ENCODE measurements at regions not wholly inside any gene's neighbourhood (a gene's known extent, or its start where the extent isn't known, plus 50 kb on each side); places are given as distances from the start of the nearest gene placed in this dataset.

DNA sequence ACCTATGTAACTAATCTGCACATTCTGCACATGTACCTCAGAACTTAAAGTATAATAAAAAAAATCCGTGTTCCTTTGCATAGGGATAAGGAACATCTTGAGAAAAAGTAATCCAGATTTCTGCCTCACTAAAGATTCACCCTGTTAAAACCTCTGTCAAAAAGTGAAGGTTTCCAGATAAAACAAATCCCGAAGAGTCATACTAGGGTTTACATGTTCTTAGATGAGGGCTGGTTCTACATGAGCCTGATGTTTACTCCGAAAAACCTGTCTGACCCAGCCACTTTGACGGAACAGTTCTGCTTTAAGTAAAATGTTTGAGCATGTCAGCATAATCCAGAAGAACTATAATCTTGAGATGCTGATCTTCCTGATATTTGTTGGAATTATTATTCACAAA lies 515.6 kb upstream of the SLC8A1 start:
- Mint-ChIP-seq H3K4me1 (ENCODE audit: unreplicated experiment) (no peaks in the 10 kb centered on the region), H3K9me3 (ENCODE audit: unreplicated experiment) (peaks cover 11% of the 10 kb centered on the region), H3K27me3 (ENCODE audit: unreplicated experiment) (peaks cover 8% of the 10 kb centered on the region), H3K36me3 (ENCODE audit: unreplicated experiment) (no peaks in the 10 kb centered on the region), H3K27ac (ENCODE audit: unreplicated experiment) (no peak overlapping the region), H3K4me3 (ENCODE audit: unreplicated experiment) (no peak overlapping the region)
- no peak for DNase-seq (ENCODE audit: extremely low spot score, unreplicated experiment)
- TF ChIP-seq, protein P1, sequence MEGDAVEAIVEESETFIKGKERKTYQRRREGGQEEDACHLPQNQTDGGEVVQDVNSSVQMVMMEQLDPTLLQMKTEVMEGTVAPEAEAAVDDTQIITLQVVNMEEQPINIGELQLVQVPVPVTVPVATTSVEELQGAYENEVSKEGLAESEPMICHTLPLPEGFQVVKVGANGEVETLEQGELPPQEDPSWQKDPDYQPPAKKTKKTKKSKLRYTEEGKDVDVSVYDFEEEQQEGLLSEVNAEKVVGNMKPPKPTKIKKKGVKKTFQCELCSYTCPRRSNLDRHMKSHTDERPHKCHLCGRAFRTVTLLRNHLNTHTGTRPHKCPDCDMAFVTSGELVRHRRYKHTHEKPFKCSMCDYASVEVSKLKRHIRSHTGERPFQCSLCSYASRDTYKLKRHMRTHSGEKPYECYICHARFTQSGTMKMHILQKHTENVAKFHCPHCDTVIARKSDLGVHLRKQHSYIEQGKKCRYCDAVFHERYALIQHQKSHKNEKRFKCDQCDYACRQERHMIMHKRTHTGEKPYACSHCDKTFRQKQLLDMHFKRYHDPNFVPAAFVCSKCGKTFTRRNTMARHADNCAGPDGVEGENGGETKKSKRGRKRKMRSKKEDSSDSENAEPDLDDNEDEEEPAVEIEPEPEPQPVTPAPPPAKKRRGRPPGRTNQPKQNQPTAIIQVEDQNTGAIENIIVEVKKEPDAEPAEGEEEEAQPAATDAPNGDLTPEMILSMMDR (IDR thresholded peaks at IDR 0.05), result no peak

DNA sequence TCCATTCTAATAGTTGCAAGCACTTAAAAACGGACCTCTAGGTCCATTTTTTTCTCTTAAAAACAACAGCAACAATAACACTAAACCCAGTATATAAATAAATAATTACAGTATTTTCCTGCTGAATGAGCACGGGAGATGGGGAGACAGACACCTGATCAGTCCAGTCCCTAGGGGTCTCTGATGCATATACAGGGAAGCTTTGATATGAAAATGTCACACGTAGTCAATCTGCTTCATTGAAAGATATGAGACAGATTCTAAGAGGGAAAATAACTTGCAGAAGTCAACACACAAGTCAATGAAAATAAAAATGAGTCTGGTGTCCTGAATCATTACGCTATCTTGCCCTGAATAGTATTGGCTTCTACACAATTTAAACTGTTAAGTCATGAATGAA lies 523.3 kb upstream of the SLC8A1 start:
- no peaks in the 10 kb centered on the region for H3K4me1 Mint-ChIP-seq (ENCODE audit: unreplicated experiment)
- no peaks in the 10 kb centered on the region for H3K36me3 Mint-ChIP-seq (ENCODE audit: unreplicated experiment)
- peaks cover 16% of the 10 kb centered on the region for H3K27me3 Mint-ChIP-seq (ENCODE audit: unreplicated experiment)
- TF ChIP-seq, protein P1 (IDR thresholded peaks at IDR 0.05), result no peak
- H3K27ac Mint-ChIP-seq (ENCODE audit: unreplicated experiment), result no peak overlapping the region
- H3K9me3 Mint-ChIP-seq (ENCODE audit: unreplicated experiment), result no peaks in the 10 kb centered on the region
- no peak for DNase-seq (ENCODE audit: extremely low spot score, unreplicated experiment)
- no peak overlapping the region for H3K4me3 Mint-ChIP-seq (ENCODE audit: unreplicated experiment)

DNA sequence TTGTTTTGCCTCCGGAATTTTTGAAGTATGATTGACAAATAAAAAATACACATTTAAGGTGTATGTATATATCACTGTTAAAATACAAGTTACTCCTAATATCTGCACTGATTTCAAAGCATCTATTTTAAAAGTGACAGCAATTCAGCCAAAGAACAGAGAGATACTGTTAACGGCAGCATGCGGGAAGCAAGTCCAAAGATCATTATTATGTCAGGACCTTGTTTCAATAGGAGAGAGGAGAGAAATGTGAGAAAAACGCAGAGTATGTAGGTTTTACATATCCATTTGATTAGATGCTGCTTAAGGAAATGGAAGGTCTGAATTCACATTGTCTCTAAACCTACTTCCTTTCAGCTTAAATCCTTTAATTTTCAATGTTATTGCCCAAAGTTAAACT lies 545.5 kb upstream of the SLC8A1 start:
- Mint-ChIP-seq H3K4me1 (ENCODE audit: unreplicated experiment) (no peaks in the 10 kb centered on the region), H3K9me3 (ENCODE audit: unreplicated experiment) (no peaks in the 10 kb centered on the region), H3K36me3 (ENCODE audit: unreplicated experiment) (no peaks in the 10 kb centered on the region), H3K4me3 (ENCODE audit: unreplicated experiment) (no peak overlapping the region), H3K27me3 (ENCODE audit: unreplicated experiment) (no peaks in the 10 kb centered on the region), H3K27ac (ENCODE audit: unreplicated experiment) (no peak overlapping the region)
- no peak for DNase-seq (ENCODE audit: extremely low spot score, unreplicated experiment)
- TF ChIP-seq, protein P1 (IDR thresholded peaks at IDR 0.05), result no peak

DNA sequence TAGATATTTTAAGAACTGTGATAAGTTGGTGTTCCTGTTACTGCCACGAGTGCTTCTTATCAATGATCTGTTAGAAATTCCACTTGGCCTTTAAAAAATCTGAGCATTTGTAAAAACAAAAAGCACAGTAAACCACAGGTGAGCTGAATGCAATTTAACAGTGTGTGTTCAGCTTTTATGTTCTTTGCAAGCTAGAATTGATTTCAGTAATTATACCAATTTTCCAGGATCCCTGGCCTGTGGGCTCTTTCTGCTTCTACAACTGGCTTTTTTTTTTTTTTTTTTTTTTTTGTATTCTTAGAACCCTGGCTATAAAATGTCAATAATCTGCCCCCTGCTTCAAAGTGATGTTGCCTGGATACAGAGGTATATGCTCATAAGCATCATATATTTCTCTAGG lies 548.5 kb upstream of the SLC8A1 start:
- H3K27me3 Mint-ChIP-seq (ENCODE audit: unreplicated experiment), result no peaks in the 10 kb centered on the region
- no peak overlapping the region for H3K4me3 Mint-ChIP-seq (ENCODE audit: unreplicated experiment)
- no peaks in the 10 kb centered on the region for H3K9me3 Mint-ChIP-seq (ENCODE audit: unreplicated experiment)
- no peak overlapping the region for H3K27ac Mint-ChIP-seq (ENCODE audit: unreplicated experiment)
- H3K4me1 Mint-ChIP-seq (ENCODE audit: unreplicated experiment), result no peaks in the 10 kb centered on the region
- H3K36me3 Mint-ChIP-seq (ENCODE audit: unreplicated experiment), result no peaks in the 10 kb centered on the region
- DNase-seq (ENCODE audit: extremely low spot score, unreplicated experiment), result no peak
- TF ChIP-seq, protein P1 (IDR thresholded peaks at IDR 0.05), result no peak

DNA sequence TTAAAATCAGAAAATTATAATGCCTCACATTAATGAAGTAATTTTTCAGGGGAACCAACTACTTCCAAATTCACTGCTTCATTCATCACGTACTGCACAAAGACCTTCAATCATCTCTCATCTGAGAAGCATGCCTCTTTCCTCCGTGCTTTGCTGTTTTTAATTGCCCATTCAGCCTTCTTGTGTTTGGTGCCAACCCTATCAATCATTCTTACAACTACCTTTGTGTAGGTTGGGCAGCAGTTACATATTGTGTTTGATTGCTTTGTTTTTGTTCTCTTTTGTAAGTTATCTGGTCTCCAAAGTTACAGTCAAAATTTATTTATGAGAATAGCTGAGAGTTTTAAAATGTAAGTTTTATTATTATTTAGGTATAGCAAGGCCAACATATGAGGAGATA lies 549.0 kb upstream of the SLC8A1 start:
- no peak for DNase-seq (ENCODE audit: extremely low spot score, unreplicated experiment)
- H3K9me3 Mint-ChIP-seq (ENCODE audit: unreplicated experiment), result no peaks in the 10 kb centered on the region
- H3K27ac Mint-ChIP-seq (ENCODE audit: unreplicated experiment), result no peak overlapping the region
- H3K36me3 Mint-ChIP-seq (ENCODE audit: unreplicated experiment), result no peaks in the 10 kb centered on the region
- no peaks in the 10 kb centered on the region for H3K4me1 Mint-ChIP-seq (ENCODE audit: unreplicated experiment)
- TF ChIP-seq, protein P1 (IDR thresholded peaks at IDR 0.05), result no peak
- no peaks in the 10 kb centered on the region for H3K27me3 Mint-ChIP-seq (ENCODE audit: unreplicated experiment)
- no peak overlapping the region for H3K4me3 Mint-ChIP-seq (ENCODE audit: unreplicated experiment)
